GM12878 (cell line): ENCODE measurements at regions not wholly inside any gene's neighbourhood (a gene's known extent, or its start where the extent isn't known, plus 50 kb on each side); places are given as distances from the start of the nearest gene placed in this dataset.

ENCODE experiments used
- ATAC-seq: fragments of 200-7000 bp; cut with Tn5 transposase; 3 replicates; pipeline ENCODE4 v1.9.1; 2020; ENCODE audit warnings: mild to moderate bottlenecking, moderate library complexity
- BruUV-seq: library from RNA; stranded (reverse); fragments of 400-500 nt; replicated peaks from 2 replicates; lab custom pipeline; 2021; lab: Mats Ljungman, UMichigan
- CTCF ChIA-PET: fragments of 300-600 bp; sonication (Branson Sonifier 250); formaldehyde crosslinking; extraction: SDS; loops from one replicate; lab custom pipeline; 2021; ENCODE audit warnings: inconsistent platforms; lab: Yijun Ruan, JAX
- POLR2A ChIA-PET: fragments of 350-600 bp; formaldehyde crosslinking; extraction: SDS; loops from one replicate; lab custom pipeline; 2021; ENCODE audit warnings: inconsistent platforms; lab: Charles Lee
- RAD21 ChIA-PET: fragments of 300-600 bp; sonication (Branson Sonifier 250); formaldehyde crosslinking; loops from one replicate; lab custom pipeline; 2023; ENCODE audit warnings: antibody characterized with exemption; ENCODE audit not compliant: unreplicated experiment; lab: Charles Lee
- SMC1A ChIA-PET: fragments of 300-600 bp; sonication (Branson Sonifier 250); formaldehyde crosslinking; loops from one replicate; lab custom pipeline; 2023; ENCODE audit not compliant: unreplicated experiment, uncharacterized antibody; lab: Charles Lee
- DNase-seq: peaks from one replicate; pipeline ENCODE4 v3.0.0-alpha.2; 2011; ENCODE audit warnings: low read depth, low spot score
- FAIRE-seq: peaks from 3 replicates; lab custom pipeline; 2011; peaks lifted over from hg19 to GRCh38; lab: Jason Lieb, UNC
- H2AFZ ChIP-seq: 2 replicates; pipeline ENCODE4 v1.6.0; 2011; ENCODE audit warnings: low read depth, low read length, control low read depth; ENCODE audit not compliant: control insufficient read depth
- H3K27ac ChIP-seq: 2 replicates; pipeline ENCODE4 v1.5.1; 2011; ENCODE audit warnings: control low read depth; ENCODE audit not compliant: control insufficient read depth, insufficient read depth
- H3K27me3 ChIP-seq, 2 experiments: replicated peaks in 1 of 2; 2 replicates each; pipeline versions ENCODE4 v1.6.0 to v1.6.1; 2011; ENCODE audit warnings: low read length in 1 of 2; ENCODE audit not compliant: control insufficient read depth in 2 of 2, insufficient read depth in 2 of 2
- H3K36me3 ChIP-seq, 2 experiments: 2 replicates each; pipeline ENCODE4 v1.5.1; 2011; ENCODE audit warnings: low read length in 1 of 2; ENCODE audit not compliant: control insufficient read depth in 2 of 2, insufficient read depth in 2 of 2
- H3K4me1 ChIP-seq: 2 replicates; pipeline ENCODE4 v1.6.1; 2011; ENCODE audit warnings: mild to moderate bottlenecking, low read length, moderate library complexity, mixed read lengths; ENCODE audit not compliant: control insufficient read depth, insufficient read depth
- H3K4me2 ChIP-seq: 2 replicates; pipeline ENCODE4 v1.6.0; 2011; ENCODE audit warnings: control low read depth; ENCODE audit not compliant: control insufficient read depth, insufficient read depth
- H3K4me3 ChIP-seq: fragments of 200-600 bp; sonication (generic); 2 replicates; pipeline ENCODE4 v1.5.1; 2016
- H3K79me2 ChIP-seq: 2 replicates; pipeline ENCODE4 v1.6.0; 2011; ENCODE audit warnings: low read length; ENCODE audit not compliant: control insufficient read depth, insufficient read depth
- H3K9ac ChIP-seq: 2 replicates; pipeline ENCODE4 v1.8.0; 2011; ENCODE audit warnings: low read length, control low read depth, mixed read lengths; ENCODE audit not compliant: control insufficient read depth, insufficient read depth
- H3K9me3 ChIP-seq: replicated peaks from 3 replicates; pipeline ENCODE4 v1.5.1; 2011; ENCODE audit warnings: mild to moderate bottlenecking, low read length; ENCODE audit not compliant: control insufficient read depth, insufficient read depth
- H4K20me1 ChIP-seq: 2 replicates; pipeline ENCODE4 v1.6.0; 2011; ENCODE audit not compliant: control insufficient read depth, insufficient read depth
- ATF7 ChIP-seq: fragments of 450-650 bp; IDR thresholded peaks from 2 replicates; pipeline ENCODE4 v1.6.1; 2016; ENCODE audit warnings: low read depth, mild to moderate bottlenecking
- BMI1 ChIP-seq: fragments of 450-650 bp; IDR thresholded peaks from 2 replicates; pipeline ENCODE4 v1.6.1; 2016; ENCODE audit warnings: mild to moderate bottlenecking, moderate library complexity, borderline replicate concordance
- BRCA1 ChIP-seq: IDR thresholded peaks from 2 replicates; pipeline ENCODE4 v1.6.1; 2011; ENCODE audit warnings: low read depth, low read length, improper control_type of control experiment
- CEBPB ChIP-seq, 2 experiments: fragments of 150-350 bp in 1 of 2; IDR thresholded peaks; 2 replicates each; pipeline ENCODE4 v1.6.1; 2012 to 2014; ENCODE audit warnings: low read depth in 2 of 2, low read length in 2 of 2, borderline replicate concordance in 1 of 2, inconsistent platforms in 1 of 2
- MEF2B ChIP-seq: fragments of 450-650 bp; IDR thresholded peaks from 2 replicates; pipeline ENCODE4 v1.6.1; 2018; ENCODE audit warnings: mild to moderate bottlenecking, moderate library complexity; ENCODE audit not compliant: partially characterized antibody, poor library complexity, severe bottlenecking
- MTA3 ChIP-seq: IDR thresholded peaks from 2 replicates; pipeline ENCODE4 v1.6.1; 2012; ENCODE audit warnings: low read length, inconsistent platforms, borderline replicate concordance
- NFIC ChIP-seq: IDR thresholded peaks from 2 replicates; pipeline ENCODE4 v1.6.1; 2012; ENCODE audit warnings: low read depth, mild to moderate bottlenecking, inconsistent platforms, low read length, moderate library complexity
- POLR2AphosphoS2 ChIP-seq: IDR thresholded peaks from 2 replicates; pipeline ENCODE4 v1.6.1; 2011; ENCODE audit warnings: low read depth, mild to moderate bottlenecking, low read length, improper control_type of control experiment, moderate library complexity
- SMAD5 ChIP-seq: IDR thresholded peaks from 2 replicates; pipeline ENCODE4 v1.6.1; 2016; ENCODE audit warnings: antibody characterized with exemption, low read depth
- YBX1 ChIP-seq: fragments of 450-650 bp; IDR thresholded peaks from 2 replicates; pipeline ENCODE4 v1.6.1; 2016; ENCODE audit warnings: antibody characterized with exemption
- ZNF622 ChIP-seq: fragments of 450-650 bp; IDR thresholded peaks from 2 replicates; pipeline ENCODE4 v1.6.1; 2017; ENCODE audit warnings: mild to moderate bottlenecking, inconsistent platforms
- WGBS: methylation state at CpG from one replicate; pipeline ENCODE4 v1.1.6; 2016; ENCODE audit warnings: low lambda C conversion rate; ENCODE audit not compliant: insufficient replicate concordance, insufficient coverage; ENCODE audit errors: missing lambda C conversion rate; 5-methylcytosine and 5-hydroxymethylcytosine counted together
- in situ Hi-C: fragments of 300-500 bp; cut with MboI; formaldehyde crosslinking; loops from 9 replicates; pipeline ENCODE4 v1.14.3; 2018; ENCODE audit warnings: mixed read lengths
- intact Hi-C: fragments of 100-400 bp; cut with micrococcal nuclease; formaldehyde crosslinking; loops from one replicate; pipeline ENCODE4 v1.14.2; 2022; ENCODE audit not compliant: unreplicated experiment
- TF ChIP-seq, protein P1 (sequence below): fragments of 450-650 bp; formaldehyde crosslinking; IDR thresholded peaks from 2 replicates; pipeline ENCODE4 v1.4.0; 2022; ENCODE audit warnings: mild to moderate bottlenecking, moderate library complexity

- no peak for FAIRE-seq
- BruUV-seq, result no TSS peak
These were observed 74.2 kb upstream of the RHOBTB1 start for GRCh38 chr10:61018146-61018545.

DNA sequence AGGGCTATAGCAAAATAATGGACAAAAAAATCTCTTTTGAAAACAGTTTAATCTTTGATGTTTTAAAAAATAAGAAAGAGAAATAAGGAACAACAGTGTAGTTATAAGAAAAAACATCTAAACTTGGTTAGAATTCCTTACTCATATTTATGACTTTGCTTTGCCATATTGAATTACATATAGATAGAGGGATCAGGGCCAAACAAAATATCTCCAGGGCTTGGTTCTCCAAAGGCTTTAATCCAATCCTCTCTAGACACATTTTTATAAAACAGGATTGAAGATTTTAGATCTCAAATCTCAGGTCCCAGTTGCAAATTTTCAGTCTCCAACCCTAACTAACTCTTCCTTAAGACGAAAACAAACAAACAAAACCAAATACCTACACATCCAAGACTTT is 72.6 kb upstream of the RHOBTB1 start:
- Histone ChIP-seq H3K27me3 (no peaks in the 10 kb centered on the region), H3K4me1 (no peaks in the 10 kb centered on the region), H3K36me3 (no peaks in the 10 kb centered on the region), H3K4me2 (no peak overlapping the region), H4K20me1 (no peaks in the 10 kb centered on the region), H3K4me3 (no peak overlapping the region), H3K9me3 (no peaks in the 10 kb centered on the region), H3K9ac (no peak overlapping the region), H2AFZ (no peak overlapping the region), H3K27ac (no peak overlapping the region), H3K79me2 (no peaks in the 10 kb centered on the region)
- DNase-seq (no peak), ATAC-seq (no peak), FAIRE-seq (no peak)
- SMC1A ChIA-PET, result no interaction called here
- WGBS, result 0% methylated on average over 1 of the region's 1 CpG
- no TSS peak for BruUV-seq
- intact Hi-C loops, result no loop called here
- in situ Hi-C loops, result no loop called here
- POLR2A ChIA-PET, result no interaction called here
- CTCF ChIA-PET, result no interaction called here
- TF ChIP-seq POLR2AphosphoS2, result no peak
- TF ChIP-seq CEBPB (IDR thresholded peaks at IDR 0.05; ENCODE audit: borderline replicate concordance in 1 of 2, low read depth in 2 of 2, low read length in 2 of 2), result no peak
- TF ChIP-seq MEF2B, result no peak
- TF ChIP-seq BMI1, result no peak
- no peak for TF ChIP-seq SMAD5
- TF ChIP-seq YBX1, result no peak
- no peak for TF ChIP-seq ZNF622
- no peak for TF ChIP-seq BRCA1
- TF ChIP-seq, protein P1, sequence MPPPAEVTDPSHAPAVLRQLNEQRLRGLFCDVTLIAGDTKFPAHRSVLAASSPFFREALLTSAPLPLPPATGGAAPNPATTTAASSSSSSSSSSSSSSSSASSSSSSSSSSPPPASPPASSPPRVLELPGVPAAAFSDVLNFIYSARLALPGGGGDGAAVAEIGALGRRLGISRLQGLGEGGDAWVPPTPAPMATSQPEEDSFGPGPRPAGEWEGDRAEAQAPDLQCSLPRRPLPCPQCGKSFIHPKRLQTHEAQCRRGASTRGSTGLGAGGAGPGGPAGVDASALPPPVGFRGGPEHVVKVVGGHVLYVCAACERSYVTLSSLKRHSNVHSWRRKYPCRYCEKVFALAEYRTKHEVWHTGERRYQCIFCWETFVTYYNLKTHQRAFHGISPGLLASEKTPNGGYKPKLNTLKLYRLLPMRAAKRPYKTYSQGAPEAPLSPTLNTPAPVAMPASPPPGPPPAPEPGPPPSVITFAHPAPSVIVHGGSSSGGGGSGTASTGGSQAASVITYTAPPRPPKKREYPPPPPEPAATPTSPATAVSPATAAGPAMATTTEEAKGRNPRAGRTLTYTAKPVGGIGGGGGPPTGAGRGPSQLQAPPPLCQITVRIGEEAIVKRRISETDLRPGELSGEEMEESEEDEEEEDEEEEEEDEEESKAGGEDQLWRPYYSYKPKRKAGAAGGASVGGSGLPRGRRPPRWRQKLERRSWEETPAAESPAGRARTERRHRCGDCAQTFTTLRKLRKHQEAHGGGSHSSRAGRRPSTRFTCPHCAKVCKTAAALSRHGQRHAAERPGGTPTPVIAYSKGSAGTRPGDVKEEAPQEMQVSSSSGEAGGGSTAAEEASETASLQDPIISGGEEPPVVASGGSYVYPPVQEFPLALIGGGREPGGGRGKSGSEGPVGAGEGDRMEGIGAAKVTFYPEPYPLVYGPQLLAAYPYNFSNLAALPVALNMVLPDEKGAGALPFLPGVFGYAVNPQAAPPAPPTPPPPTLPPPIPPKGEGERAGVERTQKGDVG, result no peak
- no peak for TF ChIP-seq MTA3
- TF ChIP-seq NFIC, result no peak
- TF ChIP-seq, all 136 proteins: peak for 0
- RAD21 ChIA-PET, result no interaction called here

More at GRCh38 chr10:61018146-61018545, 74.2 kb upstream of the RHOBTB1 start:
- CTCF ChIA-PET, result interaction anchor here (0.9 kb wide), 1 partner anchor 9 kb away, joined by 3 read pairs; no protein-coding TSS in a partner anchor
- no peak for TF ChIP-seq ATF7
- TF ChIP-seq, all 136 proteins: peak for 0
- H3K79me2 ChIP-seq, result no peaks in the 10 kb centered on the region
- ChIA-PET SMC1A (no interaction called here), POLR2A (no interaction called here), RAD21 (no interaction called here)
- no peaks in the 10 kb centered on the region for H3K4me1 ChIP-seq
- no peaks in the 10 kb centered on the region for H3K27me3 ChIP-seq
- no peaks in the 10 kb centered on the region for H4K20me1 ChIP-seq
- H3K36me3 ChIP-seq, result no peaks in the 10 kb centered on the region
- H3K4me3 ChIP-seq, result no peak overlapping the region
- ATAC-seq (no peak), DNase-seq (no peak)
- in situ Hi-C loops, result no loop called here
- H3K27ac ChIP-seq, result no peak overlapping the region
- intact Hi-C loops, result no loop called here
- H3K4me2 ChIP-seq, result no peak overlapping the region
- H3K9me3 ChIP-seq, result no peaks in the 10 kb centered on the region
- no peak overlapping the region for H3K9ac ChIP-seq
- H2AFZ ChIP-seq, result no peak overlapping the region
